Endothelial cell of umbilical vein (primary cell): ENCODE measurements at regions not wholly inside any gene's neighbourhood (a gene's known extent, or its start where the extent isn't known, plus 50 kb on each side); places are given as distances from the start of the nearest gene placed in this dataset.

ENCODE experiments used
- EZH2 ChIP-seq: IDR thresholded peaks from 2 replicates; pipeline ENCODE4 v1.6.1; 2012; ENCODE audit warnings: borderline replicate concordance, low read depth, mild to moderate bottlenecking, moderate library complexity, low read length, inconsistent platforms; ENCODE audit not compliant: severe bottlenecking
- FOS ChIP-seq: IDR thresholded peaks from 2 replicates; pipeline ENCODE4 v1.6.1; 2011; ENCODE audit warnings: mild to moderate bottlenecking, low read length, moderate library complexity, borderline replicate concordance; ENCODE audit not compliant: insufficient read depth
- JUN ChIP-seq: IDR thresholded peaks from 2 replicates; pipeline ENCODE4 v1.6.1; 2011; ENCODE audit warnings: borderline replicate concordance, low read depth; ENCODE audit not compliant: insufficient read length, insufficient read depth
- MYC ChIP-seq: IDR thresholded peaks from one replicate; pipeline ENCODE4 v1.6.1; 2011; ENCODE audit warnings: mild to moderate bottlenecking, low read depth, low read length
- POLR2A ChIP-seq: IDR thresholded peaks from 2 replicates; pipeline ENCODE4 v1.6.1; 2012; ENCODE audit warnings: low read depth, mild to moderate bottlenecking, control low read depth, low read length
- POLR2AphosphoS5 ChIP-seq: IDR thresholded peaks from 2 replicates; pipeline ENCODE4 v1.6.1; 2012; ENCODE audit warnings: low read depth, mild to moderate bottlenecking, control low read depth, low read length, moderate library complexity; ENCODE audit not compliant: insufficient read depth
- TF ChIP-seq, protein P1 (sequence below), 2 donors: IDR thresholded peaks; 1 replicate in 1 of 2; 2 replicates in 1 of 2; pipeline ENCODE4 v1.5.1; 2011; ENCODE audit warnings: low read length in 2 of 2, mild to moderate bottlenecking in 2 of 2, moderate library complexity in 2 of 2, control low read depth in 1 of 2, inconsistent platforms in 1 of 2, low read depth in 1 of 2; ENCODE audit not compliant: insufficient read depth in 1 of 2; ENCODE audit errors: extremely low read depth in 1 of 2
- TF ChIP-seq, protein P2 (sequence below): IDR thresholded peaks from 2 replicates; pipeline ENCODE4 v1.6.1; 2011; ENCODE audit not compliant: insufficient read depth, insufficient read length

- TF ChIP-seq, protein P1, sequence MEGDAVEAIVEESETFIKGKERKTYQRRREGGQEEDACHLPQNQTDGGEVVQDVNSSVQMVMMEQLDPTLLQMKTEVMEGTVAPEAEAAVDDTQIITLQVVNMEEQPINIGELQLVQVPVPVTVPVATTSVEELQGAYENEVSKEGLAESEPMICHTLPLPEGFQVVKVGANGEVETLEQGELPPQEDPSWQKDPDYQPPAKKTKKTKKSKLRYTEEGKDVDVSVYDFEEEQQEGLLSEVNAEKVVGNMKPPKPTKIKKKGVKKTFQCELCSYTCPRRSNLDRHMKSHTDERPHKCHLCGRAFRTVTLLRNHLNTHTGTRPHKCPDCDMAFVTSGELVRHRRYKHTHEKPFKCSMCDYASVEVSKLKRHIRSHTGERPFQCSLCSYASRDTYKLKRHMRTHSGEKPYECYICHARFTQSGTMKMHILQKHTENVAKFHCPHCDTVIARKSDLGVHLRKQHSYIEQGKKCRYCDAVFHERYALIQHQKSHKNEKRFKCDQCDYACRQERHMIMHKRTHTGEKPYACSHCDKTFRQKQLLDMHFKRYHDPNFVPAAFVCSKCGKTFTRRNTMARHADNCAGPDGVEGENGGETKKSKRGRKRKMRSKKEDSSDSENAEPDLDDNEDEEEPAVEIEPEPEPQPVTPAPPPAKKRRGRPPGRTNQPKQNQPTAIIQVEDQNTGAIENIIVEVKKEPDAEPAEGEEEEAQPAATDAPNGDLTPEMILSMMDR (IDR thresholded peaks at IDR 0.05; ENCODE audit: extremely low read depth in 1 of 2, insufficient read depth in 1 of 2, low read depth in 1 of 2, low read length in 2 of 2) = no peak
- TF ChIP-seq POLR2AphosphoS5 = no peak
- TF ChIP-seq, protein P2, sequence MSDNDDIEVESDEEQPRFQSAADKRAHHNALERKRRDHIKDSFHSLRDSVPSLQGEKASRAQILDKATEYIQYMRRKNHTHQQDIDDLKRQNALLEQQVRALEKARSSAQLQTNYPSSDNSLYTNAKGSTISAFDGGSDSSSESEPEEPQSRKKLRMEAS = no peak
- TF ChIP-seq EZH2 = no peak
- TF ChIP-seq POLR2A = no peak
- no peak for TF ChIP-seq FOS
- no peak for TF ChIP-seq MYC
- TF ChIP-seq JUN = no peak
Measured at GRCh38 chr3:103613397-103614156, 1178.8 kb downstream of the ZPLD1 start.
